ENCODE measurements at regions not wholly inside any gene's neighbourhood (a gene's known extent, or its start where the extent isn't known, plus 50 kb on each side); places are given as distances from the start of the nearest gene placed in this dataset.

- Histone ChIP-seq H3K4me3 (no peak overlapping the region), H3K27me3 (no peaks in the 10 kb centered on the region), H3K36me3 (no peaks in the 10 kb centered on the region), H3K4me1 (peaks cover 0 to 16% (median 12%) of the 10 kb centered on the region in 9 donors), H3K27ac (no peak overlapping the region), H3K9me3 (peaks cover 0 to 17% (median 3%) of the 10 kb centered on the region in 11 donors)
- TF ChIP-seq CTCF (IDR thresholded peaks at IDR 0.05), result no peak
- DNase-seq, result no peak
- intact Hi-C loops (cut with DNase I), result no loop called here
- 90 to 91% methylated on average over 2 of the region's 2 CpGs for WGBS, 2 donors
- no peak for ATAC-seq
Observed at GRCh38 chr10:3619241-3619640, 165.8 kb downstream of the KLF6 start.

GRCh38 chr10:3616880-3617279 lies 168.1 kb downstream of the KLF6 start:
- DNase-seq, result no peak

GRCh38 chr10:3613318-3613717 lies 171.7 kb downstream of the KLF6 start:
- H3K27ac ChIP-seq, result no peak overlapping the region
- H3K9me3 ChIP-seq, result peaks cover 0 to 44% (median 18%) of the 10 kb centered on the region in 11 donors
- no peaks in the 10 kb centered on the region for H3K27me3 ChIP-seq
- ATAC-seq (no peak), DNase-seq (no peak)
- H3K4me3 ChIP-seq, result no peak overlapping the region
- no peak for TF ChIP-seq CTCF (IDR thresholded peaks at IDR 0.05)
- H3K4me1 ChIP-seq, result no peaks in the 10 kb centered on the region
- H3K36me3 ChIP-seq, result no peaks in the 10 kb centered on the region
- WGBS, 2 donors, result 76 to 78% methylated on average over 1 of the region's 1 CpG
- intact Hi-C loops (cut with DNase I), result no loop called here

More at GRCh38 chr10:3616880-3617279, 168.1 kb downstream of the KLF6 start:
- H3K27ac ChIP-seq, result no peak overlapping the region
- no peak for TF ChIP-seq CTCF (IDR thresholded peaks at IDR 0.05)
- no peak for ATAC-seq
- H3K36me3 ChIP-seq, result no peaks in the 10 kb centered on the region
- no peaks in the 10 kb centered on the region for H3K4me1 ChIP-seq
- peaks cover 0 to 23% (median 10%) of the 10 kb centered on the region in 11 donors for H3K9me3 ChIP-seq
- no peaks in the 10 kb centered on the region for H3K27me3 ChIP-seq
- no peak overlapping the region for H3K4me3 ChIP-seq
- intact Hi-C loops (cut with DNase I), result no loop called here

GRCh38 chr10:3612183-3613001 lies 172.6 kb downstream of the KLF6 start:
- 95 to 96% methylated on average over 3 of the region's 3 CpGs for WGBS, 2 donors
- Histone ChIP-seq H3K27me3 (no peaks in the 10 kb centered on the region), H3K36me3 (no peaks in the 10 kb centered on the region), H3K9me3 (peaks cover 0 to 52% (median 27%) of the 10 kb centered on the region in 11 donors), H3K4me3 (no peak overlapping the region), H3K27ac (no peak overlapping the region), H3K4me1 (no peaks in the 10 kb centered on the region)
- intact Hi-C loops (cut with DNase I), result no loop called here
- no peak for TF ChIP-seq CTCF (IDR thresholded peaks at IDR 0.05)
- DNase-seq (no peak), ATAC-seq (no peak)
